ENCODE measurements at regions not wholly inside any gene's neighbourhood (a gene's known extent, or its start where the extent isn't known, plus 50 kb on each side); places are given as distances from the start of the nearest gene placed in this dataset.

- TF ChIP-seq POLR2A (IDR thresholded peaks at IDR 0.05; ENCODE audit: low read depth, low read length) (no peak), JUN (IDR thresholded peaks at IDR 0.05; ENCODE audit: borderline replicate concordance, insufficient read depth, insufficient read length, low read depth) (no peak), CTCF (IDR thresholded peaks at IDR 0.05; ENCODE audit: extremely low read depth in 1 of 2, insufficient read depth in 1 of 2, low read depth in 1 of 2, low read length in 2 of 2) (no peak), POLR2AphosphoS5 (IDR thresholded peaks at IDR 0.05; ENCODE audit: insufficient read depth, low read depth, low read length) (no peak)
These were observed 173.7 kb upstream of the CHRNA7 start for GRCh38 chr15:31856581-31856980.

Measured in endothelial cell of umbilical vein (primary cell).